Stimulated activated CD8-positive, alpha-beta memory T cell treated with anti-CD3 and anti-CD28 coated beads, Interleukin-12 subunit alpha, Interleukin-12 subunit beta, amount 100 ng/mL, for 4 hours (primary cell): ENCODE measurements at regions not wholly inside any gene's neighbourhood (a gene's known extent, or its start where the extent isn't known, plus 50 kb on each side); places are given as distances from the start of the nearest gene placed in this dataset.

Experiments used
- DNase-seq: peaks from one replicate; pipeline ENCODE4 v3.0.0-alpha.2; 2020; ENCODE audit warnings: low read depth

DNA sequence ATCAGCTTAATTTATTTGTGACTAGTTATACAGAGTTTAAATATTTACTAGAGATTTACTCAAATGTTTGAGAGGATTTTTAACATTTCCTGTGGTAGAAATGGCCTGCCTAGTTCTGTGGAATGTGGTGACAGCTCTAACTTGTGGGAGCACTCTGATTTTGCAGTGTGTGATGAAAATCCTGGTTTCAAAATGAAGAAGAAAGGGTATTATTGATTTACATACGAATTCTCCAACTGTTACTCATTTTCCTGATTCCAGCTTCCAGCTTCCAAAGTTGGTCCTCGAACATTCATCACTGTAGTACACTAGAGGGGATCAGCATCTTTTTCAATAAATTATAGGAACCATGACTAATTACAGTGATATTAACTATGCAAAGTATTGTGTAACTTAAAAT lies 462.7 kb upstream of the PKN2 start:
- DNase-seq, result no peak

DNA sequence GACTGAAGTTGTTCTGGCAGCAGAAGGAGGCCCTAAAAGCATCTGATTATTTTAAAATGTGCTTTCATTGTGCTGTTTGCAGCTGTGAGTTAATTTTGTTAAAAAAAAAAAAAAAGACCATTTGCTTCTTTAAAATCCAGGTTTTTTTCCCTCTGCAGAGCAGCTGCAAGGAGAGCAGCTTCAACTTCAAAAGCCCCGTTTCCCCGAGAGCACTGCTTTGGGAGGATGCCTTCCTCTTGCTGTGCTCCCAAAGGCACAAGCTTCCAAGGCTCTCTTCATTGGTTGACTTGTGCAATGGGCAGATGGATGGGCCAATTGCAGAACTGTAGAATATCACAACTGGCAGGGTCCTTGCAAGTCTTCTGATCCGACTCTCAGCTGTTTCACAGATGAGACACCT lies 459.2 kb upstream of the PKN2 start:
- no peak for DNase-seq

DNA sequence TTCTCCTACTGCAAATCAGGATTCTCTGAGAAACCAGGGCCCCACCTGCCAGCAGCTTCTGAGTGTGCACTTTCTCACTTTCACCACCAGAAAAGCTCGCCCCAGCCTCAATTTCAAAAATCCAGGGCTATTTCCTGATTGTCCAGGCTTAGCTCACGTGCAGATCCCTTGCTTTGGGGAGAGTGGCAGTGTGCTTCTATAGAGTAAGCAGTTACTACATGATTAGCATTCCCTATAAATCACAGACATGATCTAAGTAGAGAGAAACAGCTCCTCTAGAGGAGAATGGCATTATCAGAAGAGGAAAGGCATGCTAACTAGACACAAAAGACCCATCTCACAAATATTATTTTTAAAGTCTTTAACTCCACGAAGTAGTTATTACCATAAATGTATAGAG lies 456.0 kb upstream of the PKN2 start:
- DNase-seq, result no peak

DNA sequence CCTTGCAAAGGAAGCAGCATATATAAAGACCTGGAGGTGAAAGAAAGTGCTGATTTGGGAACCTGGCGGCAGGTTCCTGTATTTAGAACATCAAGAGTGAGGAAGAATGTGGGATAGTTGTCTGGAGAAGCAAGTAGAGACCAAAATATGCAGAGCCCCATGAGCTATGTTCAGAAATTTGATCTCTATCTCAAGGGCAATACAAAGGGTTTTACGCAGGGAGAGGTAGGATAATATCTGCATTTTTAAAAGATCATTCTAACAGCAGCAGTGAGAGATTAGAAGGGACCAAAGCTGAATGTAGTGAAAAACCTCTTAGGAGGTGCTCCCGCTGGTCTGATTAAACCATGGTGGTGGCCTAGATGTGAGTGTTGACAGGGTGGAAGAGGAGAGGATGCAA lies 453.9 kb upstream of the PKN2 start:
- DNase-seq, result no peak

DNA sequence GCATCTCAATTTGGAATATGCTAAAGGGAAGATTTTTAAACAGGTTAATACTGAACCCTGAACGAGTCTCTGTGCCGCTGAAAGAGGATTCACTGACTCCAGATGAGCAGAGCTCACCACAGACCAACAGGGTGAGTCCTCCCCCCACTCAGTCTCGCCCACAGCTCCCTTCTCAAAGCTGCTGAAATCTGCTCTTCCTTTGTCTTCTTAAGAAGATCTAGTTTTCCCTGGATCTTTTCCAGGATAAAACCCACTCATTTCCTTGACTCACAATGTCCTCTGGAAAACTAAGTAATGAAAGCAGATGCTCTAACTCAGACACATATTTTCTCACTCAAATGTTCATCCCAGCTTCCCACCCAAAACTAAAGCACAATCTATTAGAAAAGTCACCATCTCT lies 447.0 kb upstream of the PKN2 start:
- no peak for DNase-seq

DNA sequence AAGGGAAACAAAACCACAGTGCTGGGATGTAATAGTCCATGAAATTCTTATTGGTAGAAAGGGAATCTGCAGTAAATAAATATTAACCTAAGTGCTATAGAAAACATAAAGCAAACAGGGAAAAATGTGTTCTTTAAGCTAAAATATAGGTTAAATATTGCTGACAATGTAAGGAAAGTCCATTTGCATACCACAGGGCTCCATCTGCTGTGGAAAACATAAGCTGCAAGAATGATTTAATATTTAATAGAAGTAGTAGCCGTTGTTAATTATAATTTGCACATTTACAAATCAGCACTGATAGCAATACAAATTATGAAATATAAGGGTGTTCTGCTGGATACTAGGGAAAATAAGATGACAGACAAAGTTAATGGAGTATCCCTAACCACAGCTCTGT lies 444.9 kb upstream of the PKN2 start:
- no peak for DNase-seq

DNA sequence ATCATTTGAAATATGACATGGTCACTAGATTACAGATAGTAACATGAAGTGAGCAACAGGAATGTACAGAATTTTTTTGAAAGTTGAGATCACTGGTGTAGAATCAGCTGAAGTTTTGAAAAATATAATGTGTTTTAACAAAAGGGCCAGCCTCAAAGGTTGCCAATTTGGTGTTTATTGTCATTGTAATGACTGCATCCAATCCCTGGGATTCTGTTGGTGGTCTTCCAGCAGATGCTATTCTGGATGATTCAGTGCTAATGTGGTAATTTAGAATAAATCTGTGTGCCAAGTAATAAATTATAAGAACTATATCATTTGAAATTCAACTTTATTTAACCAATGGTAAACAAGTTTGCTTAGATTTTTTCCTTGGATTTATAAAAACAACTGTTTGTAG lies 436.4 kb upstream of the PKN2 start:
- no peak for DNase-seq

DNA sequence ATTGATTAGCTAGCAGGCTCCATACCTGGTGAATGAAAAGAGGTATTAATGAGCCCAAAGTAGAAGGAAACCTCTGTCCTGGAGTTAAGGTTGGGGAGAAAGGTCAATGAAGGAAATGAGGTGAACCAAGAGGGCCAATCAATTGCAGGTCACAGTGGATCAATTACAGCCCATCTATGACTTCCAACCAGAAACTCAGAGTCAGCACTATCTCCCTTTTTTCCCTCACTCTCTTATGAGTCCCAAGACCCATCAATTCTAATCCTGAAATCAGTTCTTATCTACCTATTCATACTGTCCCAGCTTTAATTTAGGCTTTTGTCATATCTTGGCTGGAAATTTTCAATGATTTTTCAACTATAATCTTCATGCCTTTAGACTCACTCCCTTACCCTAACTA lies 433.2 kb upstream of the PKN2 start:
- DNase-seq, result no peak

DNA sequence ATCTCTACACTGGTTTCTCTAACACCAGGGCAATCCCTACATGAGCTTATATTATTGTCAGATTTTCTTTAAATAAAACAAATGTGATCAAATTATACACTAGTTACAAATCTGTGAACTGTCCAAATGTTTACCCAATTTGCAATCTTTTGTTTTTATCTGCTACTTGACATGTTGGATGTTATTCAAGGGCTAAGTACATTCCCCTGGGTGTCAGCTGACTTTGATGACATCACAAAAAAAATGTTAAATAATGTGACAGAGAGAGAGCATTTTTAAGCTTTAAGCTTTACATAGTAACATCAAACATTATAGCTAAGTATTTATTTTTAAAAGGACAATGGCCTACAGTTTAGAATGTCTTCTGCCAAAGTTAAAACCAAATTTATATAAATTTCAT lies 431.3 kb upstream of the PKN2 start:
- DNase-seq, result no peak

DNA sequence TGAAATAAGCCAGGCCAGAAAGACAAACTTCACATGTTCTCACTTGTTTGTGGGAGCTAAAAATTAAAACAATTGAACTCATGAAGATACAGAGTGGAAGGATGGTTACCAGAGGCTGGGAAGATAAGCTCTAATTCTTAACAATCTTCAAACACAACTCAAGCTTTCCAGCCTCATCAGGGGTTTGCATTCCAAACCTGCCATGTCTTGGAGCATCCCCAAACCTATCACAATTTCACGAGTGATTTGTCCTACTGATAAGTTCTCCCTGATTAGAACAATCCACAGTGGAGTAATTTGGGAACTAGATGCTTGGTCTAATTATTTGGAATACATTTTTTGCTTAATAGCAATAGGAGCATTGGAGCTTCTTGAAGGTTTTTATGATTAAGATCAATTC lies 418.5 kb upstream of the PKN2 start:
- DNase-seq, result no peak

DNA sequence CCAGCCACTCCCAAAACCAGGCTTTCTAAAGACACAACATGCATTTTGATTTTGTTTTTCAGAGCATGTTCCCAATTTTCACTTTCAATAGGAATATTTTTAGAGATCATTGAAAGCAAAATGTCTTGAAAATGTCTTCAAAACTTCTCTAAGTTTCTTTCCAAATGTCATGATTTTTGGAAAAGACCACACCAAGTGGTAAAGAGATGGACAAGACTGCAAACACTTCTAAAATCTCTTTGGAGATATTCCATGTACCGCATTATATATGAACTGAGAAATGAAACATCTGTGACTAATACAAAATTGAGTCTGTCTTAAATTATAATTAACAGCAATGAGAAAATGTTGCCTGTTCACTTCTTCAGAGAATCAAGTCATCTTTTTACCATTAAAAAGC lies 418.0 kb upstream of the PKN2 start:
- DNase-seq, result no peak

DNA sequence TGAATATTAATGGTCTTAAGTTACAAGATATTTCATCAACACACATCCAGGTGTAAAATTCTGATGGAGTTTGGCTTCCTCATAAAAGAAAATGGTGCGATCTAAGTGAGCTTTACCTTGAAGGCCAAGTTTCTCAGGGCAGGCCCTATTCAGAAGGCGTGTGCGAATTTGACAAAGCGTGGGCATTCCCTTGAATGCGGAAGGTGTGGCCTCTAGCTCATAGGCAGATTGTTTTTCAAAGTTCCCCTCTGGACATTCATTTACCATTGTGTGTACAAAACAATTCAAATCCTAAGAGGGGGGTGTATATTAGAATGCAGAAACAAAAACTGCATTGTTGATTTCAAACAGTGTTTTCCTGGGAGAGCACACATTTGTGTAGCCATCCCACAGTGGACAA lies 411.9 kb upstream of the PKN2 start:
- DNase-seq, result no peak

DNA sequence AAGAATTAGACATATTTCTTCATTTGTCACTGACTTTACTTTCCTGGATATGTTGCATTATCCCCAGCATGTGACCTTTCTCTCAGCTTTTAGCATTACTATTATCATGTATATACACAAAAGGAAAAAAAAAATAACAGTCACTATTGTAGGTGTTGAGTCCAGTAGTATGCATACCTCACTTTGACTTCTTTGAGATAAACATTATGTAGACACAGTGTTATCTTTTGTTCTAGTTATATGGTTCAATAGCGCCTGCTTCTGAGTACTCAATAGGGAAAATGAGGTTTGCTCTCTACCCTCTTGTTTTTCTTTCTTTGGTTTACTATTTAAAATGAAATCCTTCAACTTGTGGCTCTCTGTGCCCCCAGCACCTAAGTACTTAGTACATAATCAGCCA lies 409.6 kb upstream of the PKN2 start:
- DNase-seq, result no peak

DNA sequence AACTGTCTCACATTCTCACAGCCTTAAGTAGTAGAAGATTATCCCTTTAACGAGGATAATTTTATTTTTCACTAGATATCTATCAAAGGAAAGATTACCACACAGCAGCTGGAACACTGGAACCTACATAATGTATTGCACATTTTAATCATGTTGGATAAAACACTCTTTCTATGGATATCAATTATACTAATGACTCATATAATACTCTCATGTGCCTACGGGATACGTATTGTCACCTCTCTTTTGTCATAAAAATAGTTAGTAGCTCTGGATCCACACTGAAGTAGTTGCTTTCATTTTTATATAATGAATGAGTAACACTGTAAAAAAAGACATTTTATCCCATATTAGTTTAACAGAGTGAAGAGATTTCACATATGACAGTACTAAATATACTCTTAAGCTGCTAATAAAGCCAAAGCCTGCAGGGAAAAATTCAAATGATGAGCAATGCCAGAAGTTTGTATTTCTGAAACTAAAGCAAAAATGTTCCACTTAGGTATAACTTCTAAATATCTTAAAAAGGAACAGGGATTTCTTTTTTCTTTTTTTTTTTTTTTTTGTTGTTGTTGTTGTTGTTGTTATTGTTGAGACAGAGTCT lies 408.7 kb upstream of the PKN2 start:
- no peak for DNase-seq

DNA sequence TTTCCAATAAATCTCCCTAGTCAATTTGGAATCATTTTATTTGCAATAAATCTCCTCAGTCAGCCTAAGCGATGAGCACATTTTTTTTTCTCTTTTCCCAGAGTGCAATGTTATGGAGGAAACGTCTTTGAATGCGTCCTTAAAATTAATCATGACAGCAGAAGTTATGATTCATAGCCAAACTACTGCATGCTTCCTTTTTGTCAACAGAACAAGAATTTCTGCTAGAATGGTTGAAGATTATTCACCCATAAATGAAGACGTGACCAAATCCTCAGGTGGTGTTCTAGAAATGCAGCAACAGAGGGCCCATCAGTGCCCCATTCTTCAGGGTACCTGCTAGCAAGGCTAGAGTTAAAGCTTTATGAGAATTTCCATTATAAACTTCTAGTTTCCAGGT lies 407.9 kb upstream of the PKN2 start:
- DNase-seq, result no peak

DNA sequence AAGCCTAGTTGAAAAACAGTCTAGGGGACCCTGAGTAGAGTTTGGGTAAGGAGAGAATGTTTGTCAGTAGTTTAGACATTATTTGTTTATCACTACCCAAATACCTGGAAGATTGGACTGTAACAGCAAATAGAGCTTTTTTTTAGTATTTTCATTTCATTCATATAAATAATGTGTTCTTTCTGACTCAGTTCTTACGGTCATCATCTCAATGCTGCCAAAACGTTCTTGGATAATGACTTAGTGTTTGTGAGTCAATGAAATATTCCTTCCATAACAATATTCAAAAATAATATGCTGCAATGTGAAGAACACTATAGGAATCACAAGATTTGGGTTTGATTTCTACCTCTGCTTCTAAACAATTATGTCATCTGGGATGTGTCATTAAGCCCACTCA lies 400.0 kb upstream of the PKN2 start:
- no peak for DNase-seq

DNA sequence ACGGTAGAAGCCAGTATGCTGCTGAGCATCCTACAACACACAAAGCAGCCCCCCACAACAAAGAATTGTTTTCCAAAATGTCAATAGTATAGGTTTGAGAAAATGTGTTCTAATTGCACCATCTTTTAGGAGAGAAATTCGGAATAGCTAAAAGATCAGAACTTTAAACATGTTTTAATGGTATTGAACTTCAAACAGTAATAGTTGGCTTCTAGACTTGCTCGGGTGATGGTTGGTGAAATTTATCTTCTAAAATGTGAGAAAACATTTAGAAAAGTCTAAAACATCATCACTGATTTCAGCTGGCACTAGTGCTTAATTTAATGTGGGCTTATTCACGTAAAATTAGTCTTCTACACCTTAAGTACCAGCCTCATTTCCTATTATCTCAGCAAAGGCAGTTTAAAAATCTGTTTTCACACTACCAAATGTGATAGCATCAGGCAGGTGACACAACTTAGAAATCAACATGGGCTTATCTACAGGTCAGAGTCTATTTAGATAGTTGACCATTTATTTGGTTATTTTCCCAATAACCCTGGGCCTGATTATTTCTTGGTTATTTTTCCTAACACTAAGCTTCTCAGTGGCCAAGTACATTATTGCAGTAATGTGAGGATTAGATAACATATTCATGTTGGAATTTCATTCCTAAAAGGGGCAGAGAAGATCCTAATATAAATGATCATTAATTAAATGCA lies 399.3 kb upstream of the PKN2 start:
- DNase-seq, result no peak

DNA sequence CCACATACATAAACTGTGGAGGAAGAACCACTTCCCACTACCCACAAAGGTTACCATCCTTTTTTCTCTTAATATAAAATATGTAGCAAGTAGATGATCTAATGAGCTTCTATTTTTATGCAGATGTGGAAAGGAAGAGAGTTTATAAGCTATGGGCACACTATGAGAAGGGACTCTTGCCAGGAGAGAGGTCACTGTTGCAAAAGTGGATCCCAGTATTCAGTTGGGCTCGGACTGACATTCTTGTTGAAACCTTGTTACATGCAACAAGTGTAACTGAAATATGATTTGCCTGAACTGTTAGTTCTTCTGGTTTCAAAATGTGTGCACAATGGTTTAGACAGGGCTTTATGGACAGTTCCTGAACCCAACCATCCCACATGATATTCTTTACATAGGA lies 397.4 kb upstream of the PKN2 start:
- no peak for DNase-seq

DNA sequence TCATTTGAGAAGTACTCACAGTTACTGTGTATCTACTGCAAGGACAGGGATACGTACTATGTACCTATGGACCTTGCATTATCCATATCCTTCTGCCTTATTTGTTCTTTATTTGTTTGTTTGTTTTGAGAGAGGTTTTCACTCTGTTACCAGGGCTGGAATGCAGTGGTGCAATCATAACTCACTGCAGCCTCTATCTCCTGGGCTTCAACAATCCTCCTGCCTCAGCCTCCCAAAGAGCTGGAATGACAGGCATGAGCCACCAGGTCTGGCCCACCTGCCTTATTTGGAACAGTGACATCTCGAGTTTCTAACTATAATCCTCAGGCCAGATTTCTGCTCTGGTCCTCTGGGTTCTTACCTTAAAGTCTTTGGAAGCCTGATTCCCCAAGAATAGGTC lies 395.5 kb upstream of the PKN2 start:
- DNase-seq, result no peak

DNA sequence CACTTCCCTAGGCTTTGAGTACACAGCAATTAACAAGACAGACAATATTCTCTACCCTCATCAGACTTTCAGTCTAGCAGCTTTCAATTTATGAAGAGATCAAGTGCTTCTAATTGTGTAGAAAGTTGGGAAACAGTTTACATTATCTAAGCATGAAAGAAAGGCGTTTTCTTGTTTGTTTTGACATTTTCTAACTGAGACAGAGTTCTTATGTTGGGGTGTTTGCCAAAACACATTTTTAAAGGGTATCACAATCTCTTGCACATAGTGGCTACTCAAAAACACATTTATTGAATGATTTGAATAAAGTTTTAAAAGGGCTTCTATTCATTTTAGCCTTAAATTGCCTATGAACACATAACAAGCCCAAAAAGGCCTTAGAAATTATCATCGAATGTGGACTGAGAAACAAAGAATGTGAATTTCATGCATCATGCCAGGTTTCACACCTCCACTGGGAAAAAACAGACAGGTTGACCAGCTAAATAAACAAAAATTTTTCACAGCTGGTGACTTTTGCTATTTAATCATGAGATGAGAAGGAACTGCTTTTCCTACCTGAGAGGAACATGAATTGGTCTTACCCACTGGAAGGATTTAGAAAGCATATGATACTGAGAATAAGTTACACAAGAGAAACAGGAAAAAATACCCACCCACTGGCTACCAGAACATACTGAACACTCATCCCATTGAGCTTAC lies 394.5 kb upstream of the PKN2 start:
- no peak for DNase-seq

DNA sequence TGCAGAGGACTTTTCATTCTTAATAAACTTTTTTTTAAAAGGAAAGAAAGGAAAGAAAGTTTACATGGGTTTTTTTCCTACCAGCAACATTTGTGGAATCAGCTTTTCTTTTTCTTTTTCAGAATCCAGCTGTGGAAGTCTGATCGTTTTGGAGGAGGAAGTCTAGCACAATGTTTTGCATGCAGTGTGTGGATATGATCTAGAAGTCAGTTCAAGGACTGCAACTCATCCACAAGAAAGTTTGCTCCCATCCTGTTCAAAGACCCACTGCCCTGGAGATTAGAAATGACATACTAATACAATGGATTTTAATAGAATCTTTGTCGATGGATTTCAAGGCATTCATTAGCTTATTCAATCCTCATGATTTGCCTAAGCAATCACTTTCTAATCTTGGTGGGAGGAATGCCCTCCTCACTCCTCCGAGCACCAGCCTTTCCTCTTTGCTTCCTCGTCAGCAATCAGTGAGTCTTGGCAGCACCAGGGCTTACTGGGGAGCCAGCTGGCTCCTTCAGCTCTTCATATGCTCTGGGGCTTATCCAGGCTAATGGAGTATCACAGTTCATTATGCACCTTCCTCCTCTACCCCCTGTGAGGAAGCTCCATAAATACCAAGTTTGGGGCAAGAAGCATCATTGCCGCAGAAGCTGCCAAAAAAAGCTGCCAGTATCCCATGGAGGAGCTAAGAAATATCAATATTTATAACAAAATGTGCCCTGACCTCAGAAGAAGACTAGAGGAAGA lies 392.3 kb upstream of the PKN2 start:
- no peak for DNase-seq

DNA sequence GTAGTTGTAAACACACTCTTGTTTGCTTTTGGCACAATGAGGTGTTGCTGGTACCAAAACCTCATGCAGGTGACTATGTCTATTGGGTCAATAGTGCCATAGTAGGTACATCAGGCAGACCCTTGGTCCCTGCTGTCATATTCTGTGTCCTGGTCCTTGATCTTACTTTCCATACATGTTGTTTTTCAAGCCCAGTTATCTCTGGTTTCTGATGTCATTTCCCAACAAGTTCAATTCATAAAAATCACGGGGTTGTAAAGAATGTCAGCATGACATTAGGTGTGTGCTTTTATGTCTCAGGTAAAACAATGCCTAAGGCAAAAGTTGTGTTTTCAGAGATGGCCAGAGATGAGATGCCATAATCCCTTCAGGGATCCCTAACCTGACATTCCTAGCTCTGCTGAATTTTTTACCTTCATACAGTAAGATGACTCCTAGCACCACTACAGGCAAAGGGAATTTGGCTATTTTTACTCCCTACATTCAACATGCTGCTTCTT lies 390.3 kb upstream of the PKN2 start:
- no peak for DNase-seq

DNA sequence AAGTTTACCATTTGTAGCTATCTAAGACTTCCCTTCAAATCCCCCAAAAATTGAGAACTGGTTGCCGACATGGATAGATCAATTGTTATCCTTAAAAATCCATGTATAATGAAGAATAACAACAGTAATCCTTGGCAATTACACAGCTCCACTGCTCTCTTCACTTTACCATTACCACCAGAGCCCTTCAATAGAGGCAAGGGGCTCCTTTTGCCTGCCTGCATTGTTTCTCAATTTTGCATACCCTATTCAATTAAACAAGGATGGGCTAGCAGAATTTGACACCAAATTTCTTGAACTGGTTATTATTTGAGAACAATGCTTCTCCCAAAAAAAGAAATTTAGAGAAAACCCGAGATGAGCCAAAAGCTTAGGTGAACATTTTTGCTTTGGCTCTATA lies 387.8 kb upstream of the PKN2 start:
- DNase-seq, result no peak
